Mucosa of descending colon (tissue), 3 donors: ENCODE measurements at regions not wholly inside any gene's neighbourhood (a gene's known extent, or its start where the extent isn't known, plus 50 kb on each side); places are given as distances from the start of the nearest gene placed in this dataset.
"Not testable (repeated sequence)": the region's sequence is repeated elsewhere in the genome, so short reads cannot be mapped to it uniquely, and the experiment has no call there.

Source experiments
- ATAC-seq: fragments of 200-7000 bp; cut with Tn5 transposase; one replicate; pipeline ENCODE4 v1.9.1; 2020; ENCODE audit warnings: mild to moderate bottlenecking, moderate library complexity
- DNase-seq, 3 donors: peaks; one replicate each; pipeline ENCODE4 v3.0.0-alpha.2; 2020
- H3K36me3 ChIP-seq: fragments of 200-600 bp; one replicate; pipeline ENCODE4 v1.8.0; 2021; ENCODE audit warnings: low read depth, mild to moderate bottlenecking
- H3K4me1 ChIP-seq: fragments of 200-600 bp; one replicate; pipeline ENCODE4 v1.8.0; 2021; ENCODE audit warnings: low read depth, mild to moderate bottlenecking
- H3K4me3 ChIP-seq: fragments of 200-600 bp; one replicate; pipeline ENCODE4 v1.8.0; 2021; ENCODE audit warnings: mild to moderate bottlenecking
- H3K9me3 ChIP-seq: fragments of 200-600 bp; one replicate; pipeline ENCODE4 v1.8.0; 2021; ENCODE audit warnings: mild to moderate bottlenecking
- CTCF ChIP-seq: fragments of 200-600 bp; IDR thresholded peaks from one replicate; pipeline ENCODE4 v1.8.0; 2022; ENCODE audit warnings: antibody characterized with exemption, mild to moderate bottlenecking
- intact Hi-C, 2 donors: fragments of 100-400 bp; cut with DNase I in 1 of 2; cut with micrococcal nuclease in 1 of 2; formaldehyde crosslinking; loops; one replicate each; pipeline versions ENCODE4 v1.11.0 to v1.11.1; 2022; cut with DNase I, micrococcal nuclease
- donor health status: DM: no; HTN: no; CAD: no; lungs with moderate emphysema.
- donor health status: DM: no; HTN: no; CAD: no.
- donor health status: DM: no; HTN: yes; CAD: no.

GRCh38 chr15:81776976-81777375, 268.8 kb downstream of the MEX3B start:
- intact Hi-C loops: no loop called here
- no peak for ATAC-seq
- Histone ChIP-seq H3K4me1 (no peaks in the 10 kb centered on the region), H3K36me3 (no peaks in the 10 kb centered on the region), H3K4me3 (no peak overlapping the region), H3K9me3 (no peaks in the 10 kb centered on the region)
- no peak for TF ChIP-seq CTCF
- no peak for DNase-seq

- H3K4me1 ChIP-seq, H3K9me3 ChIP-seq, ATAC-seq, H3K4me3 ChIP-seq, intact Hi-C loops, DNase-seq, H3K36me3 ChIP-seq: not testable (repeated sequence)
These were observed 270.0 kb downstream of the MEX3B start for GRCh38 chr15:81775779-81776178.

GRCh38 chr15:81774309-81774708, 271.5 kb downstream of the MEX3B start:
- Histone ChIP-seq H3K9me3 (no peaks in the 10 kb centered on the region), H3K4me3 (no peak overlapping the region), H3K4me1 (no peaks in the 10 kb centered on the region), H3K36me3 (no peaks in the 10 kb centered on the region)
- TF ChIP-seq CTCF: no peak
- intact Hi-C loops: no loop called here
- no peak for DNase-seq
- ATAC-seq: no peak

GRCh38 chr15:81768773-81769172, 277.0 kb downstream of the MEX3B start:
- TF ChIP-seq CTCF: no peak
- Histone ChIP-seq H3K4me1 (no peaks in the 10 kb centered on the region), H3K4me3 (no peak overlapping the region), H3K9me3 (no peaks in the 10 kb centered on the region), H3K36me3 (no peaks in the 10 kb centered on the region)
- ATAC-seq (no peak), DNase-seq (no peak)
- intact Hi-C loops: no loop called here

- H3K4me3 ChIP-seq: no peak overlapping the region
- TF ChIP-seq CTCF: no peak
- DNase-seq (no peak), ATAC-seq (no peak)
- H3K9me3 ChIP-seq: no peaks in the 10 kb centered on the region
- H3K4me1 ChIP-seq: no peaks in the 10 kb centered on the region
- no peaks in the 10 kb centered on the region for H3K36me3 ChIP-seq
- intact Hi-C loops: no loop called here
These were observed 278.9 kb downstream of the MEX3B start for GRCh38 chr15:81766829-81767475.

GRCh38 chr15:81765816-81766215, 280.0 kb downstream of the MEX3B start:
- no peaks in the 10 kb centered on the region for H3K36me3 ChIP-seq
- ATAC-seq (no peak), DNase-seq (no peak)
- intact Hi-C loops: no loop called here
- H3K4me1 ChIP-seq: no peaks in the 10 kb centered on the region
- no peak overlapping the region for H3K4me3 ChIP-seq
- TF ChIP-seq CTCF: no peak
- no peaks in the 10 kb centered on the region for H3K9me3 ChIP-seq
